ENCODE measurements at regions not wholly inside any gene's neighbourhood (a gene's known extent, or its start where the extent isn't known, plus 50 kb on each side); places are given as distances from the start of the nearest gene placed in this dataset.
A peak's percentile ranks its signal among the peaks of the same experiment; 100 is the strongest.

DNA sequence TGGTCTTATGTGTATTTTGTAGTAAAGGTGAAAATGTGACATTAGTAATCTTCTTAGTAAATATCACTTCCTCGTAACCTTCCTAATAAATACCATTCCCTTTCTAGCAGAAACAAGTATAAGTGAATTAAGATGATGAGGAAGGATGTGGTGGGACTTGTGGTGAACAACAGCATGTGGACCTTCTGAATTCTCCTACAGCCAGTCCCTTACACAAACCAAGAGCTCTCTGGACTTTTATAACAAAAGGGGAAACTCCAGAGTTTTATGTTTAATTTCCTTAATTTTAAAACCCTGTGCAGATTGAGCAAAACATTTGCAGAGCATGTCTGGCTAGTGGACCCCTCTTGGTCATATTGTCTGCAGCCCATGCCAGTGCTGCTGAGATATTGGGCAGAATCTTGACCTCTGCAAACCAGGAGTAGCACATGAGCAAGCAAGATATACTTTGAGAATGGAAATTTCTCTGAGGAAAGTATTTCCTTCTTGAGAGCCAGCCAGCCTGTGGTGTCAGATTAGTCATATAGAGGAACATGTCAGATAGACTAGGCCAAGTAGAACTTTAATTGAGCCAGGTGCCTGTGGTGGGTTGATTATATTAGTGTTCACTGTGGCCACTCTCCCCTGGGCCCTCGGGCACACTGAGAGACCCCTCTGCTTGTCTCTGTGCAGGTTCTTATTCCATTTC is 328.2 kb downstream of the DKK2 start:
- H3K9me3 ChIP-seq (ENCODE audit: low read depth): no peaks in the 10 kb centered on the region
- no peaks in the 10 kb centered on the region for H3K36me3 ChIP-seq
- no peaks in the 10 kb centered on the region for H3K27me3 ChIP-seq
- H3K4me3 ChIP-seq: no peak overlapping the region
- TF ChIP-seq, protein P1, sequence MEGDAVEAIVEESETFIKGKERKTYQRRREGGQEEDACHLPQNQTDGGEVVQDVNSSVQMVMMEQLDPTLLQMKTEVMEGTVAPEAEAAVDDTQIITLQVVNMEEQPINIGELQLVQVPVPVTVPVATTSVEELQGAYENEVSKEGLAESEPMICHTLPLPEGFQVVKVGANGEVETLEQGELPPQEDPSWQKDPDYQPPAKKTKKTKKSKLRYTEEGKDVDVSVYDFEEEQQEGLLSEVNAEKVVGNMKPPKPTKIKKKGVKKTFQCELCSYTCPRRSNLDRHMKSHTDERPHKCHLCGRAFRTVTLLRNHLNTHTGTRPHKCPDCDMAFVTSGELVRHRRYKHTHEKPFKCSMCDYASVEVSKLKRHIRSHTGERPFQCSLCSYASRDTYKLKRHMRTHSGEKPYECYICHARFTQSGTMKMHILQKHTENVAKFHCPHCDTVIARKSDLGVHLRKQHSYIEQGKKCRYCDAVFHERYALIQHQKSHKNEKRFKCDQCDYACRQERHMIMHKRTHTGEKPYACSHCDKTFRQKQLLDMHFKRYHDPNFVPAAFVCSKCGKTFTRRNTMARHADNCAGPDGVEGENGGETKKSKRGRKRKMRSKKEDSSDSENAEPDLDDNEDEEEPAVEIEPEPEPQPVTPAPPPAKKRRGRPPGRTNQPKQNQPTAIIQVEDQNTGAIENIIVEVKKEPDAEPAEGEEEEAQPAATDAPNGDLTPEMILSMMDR (IDR thresholded peaks at IDR 0.05; ENCODE audit: low read depth, low read length): no peak
- no peak overlapping the region for H3K27ac ChIP-seq
- DNase-seq (ENCODE audit: low read depth in 1 of 2, low spot score in 1 of 2): peak in 1 of 2 donors; percentile 36
- no peaks in the 10 kb centered on the region for H3K4me1 ChIP-seq (ENCODE audit: low read depth)

DNA sequence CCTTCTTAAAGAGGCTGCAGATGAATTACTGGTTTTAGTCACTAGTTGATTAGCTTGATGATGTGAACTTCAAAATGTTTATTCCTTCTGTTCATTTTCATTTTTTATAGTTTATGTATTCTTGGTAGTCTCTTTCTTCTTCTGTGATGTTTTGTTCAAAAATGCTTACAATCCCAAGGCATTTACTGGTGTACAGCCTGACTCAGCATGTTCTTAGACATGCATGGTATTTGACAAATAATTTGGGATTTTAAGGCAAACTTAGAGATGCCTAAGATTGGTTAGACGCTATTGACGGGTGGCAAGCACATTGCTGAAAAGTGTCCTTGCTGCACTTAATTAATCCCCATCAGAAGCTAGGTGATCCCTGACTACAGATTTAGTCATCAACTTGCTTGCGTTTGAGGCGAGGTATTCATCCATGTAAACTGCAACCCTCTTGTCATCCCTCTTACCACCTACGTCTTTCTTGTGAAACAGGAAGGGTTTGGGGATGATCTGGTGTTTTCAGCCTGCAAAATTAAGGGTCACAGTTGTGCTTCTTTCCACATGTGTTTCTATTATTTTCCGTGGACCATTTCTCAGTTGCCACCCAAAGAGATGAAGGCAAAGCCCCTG is 331.8 kb downstream of the DKK2 start:
- DNase-seq (ENCODE audit: low read depth in 1 of 2, low spot score in 1 of 2): no peak
- Histone ChIP-seq H3K36me3 (no peaks in the 10 kb centered on the region), H3K9me3 (ENCODE audit: low read depth) (no peaks in the 10 kb centered on the region), H3K27me3 (no peaks in the 10 kb centered on the region), H3K4me1 (ENCODE audit: low read depth) (no peaks in the 10 kb centered on the region), H3K4me3 (no peak overlapping the region), H3K27ac (no peak overlapping the region)
- TF ChIP-seq, protein P1 (IDR thresholded peaks at IDR 0.05; ENCODE audit: low read depth, low read length): no peak

DNA sequence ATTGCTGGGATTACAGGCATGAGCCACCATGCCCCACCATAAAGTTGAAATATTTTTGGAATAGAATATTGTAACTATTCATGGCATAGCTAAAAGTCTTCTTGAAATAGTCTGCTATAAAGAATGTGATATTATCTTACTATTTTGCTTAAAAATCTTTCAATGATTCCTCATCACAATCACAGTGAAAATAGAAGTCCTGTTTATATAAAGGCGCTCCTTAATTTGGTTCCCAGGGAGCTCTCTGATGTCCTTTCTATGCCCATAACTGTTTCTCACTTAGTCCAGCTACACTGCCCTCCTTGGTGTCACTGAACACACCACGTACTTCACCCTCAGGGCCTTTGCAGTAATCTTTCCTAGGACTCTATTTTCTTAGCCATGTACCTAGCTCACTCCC is 331.7 kb upstream of the GIMD1 start:
- no peaks in the 10 kb centered on the region for H3K4me1 ChIP-seq (ENCODE audit: low read depth)
- H3K4me3 ChIP-seq: no peak overlapping the region
- H3K36me3 ChIP-seq: no peaks in the 10 kb centered on the region
- TF ChIP-seq, protein P1 (IDR thresholded peaks at IDR 0.05; ENCODE audit: low read depth, low read length): no peak
- no peak overlapping the region for H3K27ac ChIP-seq
- H3K9me3 ChIP-seq (ENCODE audit: low read depth): no peaks in the 10 kb centered on the region
- H3K27me3 ChIP-seq: no peaks in the 10 kb centered on the region
- no peak for DNase-seq (ENCODE audit: low read depth in 1 of 2, low spot score in 1 of 2)

DNA sequence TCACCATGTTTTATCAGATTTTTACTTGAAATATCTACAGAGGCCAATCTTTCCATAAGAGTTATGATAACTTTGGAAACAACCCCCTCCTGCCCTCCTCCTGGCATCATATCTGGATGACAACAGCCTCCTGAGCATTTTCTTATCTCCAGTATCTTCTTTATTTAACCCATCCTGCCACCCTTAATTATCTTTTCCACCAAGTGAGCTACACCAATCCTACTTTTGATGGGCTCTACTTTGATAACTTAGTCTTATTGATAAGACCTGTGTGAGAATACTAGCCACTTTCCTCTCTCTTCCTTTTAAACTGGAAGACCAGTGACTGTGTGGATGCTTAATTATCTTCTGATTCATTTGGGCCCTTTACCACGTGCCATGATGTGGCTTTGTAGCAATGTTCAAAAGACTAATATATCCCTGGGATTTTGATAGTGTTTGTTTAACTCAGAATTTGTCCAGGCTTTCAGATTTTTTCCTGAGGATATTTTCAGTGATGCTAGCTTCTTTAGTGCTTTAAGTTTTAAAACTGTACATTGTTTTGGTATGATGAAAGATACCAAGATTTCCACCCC is 330.1 kb upstream of the GIMD1 start:
- no peaks in the 10 kb centered on the region for H3K9me3 ChIP-seq (ENCODE audit: low read depth)
- DNase-seq (ENCODE audit: low read depth in 1 of 2, low spot score in 1 of 2): no peak
- H3K27me3 ChIP-seq: no peaks in the 10 kb centered on the region
- H3K4me1 ChIP-seq (ENCODE audit: low read depth): no peaks in the 10 kb centered on the region
- TF ChIP-seq, protein P1 (IDR thresholded peaks at IDR 0.05; ENCODE audit: low read depth, low read length): no peak
- H3K27ac ChIP-seq: no peak overlapping the region
- no peaks in the 10 kb centered on the region for H3K36me3 ChIP-seq
- no peak overlapping the region for H3K4me3 ChIP-seq

DNA sequence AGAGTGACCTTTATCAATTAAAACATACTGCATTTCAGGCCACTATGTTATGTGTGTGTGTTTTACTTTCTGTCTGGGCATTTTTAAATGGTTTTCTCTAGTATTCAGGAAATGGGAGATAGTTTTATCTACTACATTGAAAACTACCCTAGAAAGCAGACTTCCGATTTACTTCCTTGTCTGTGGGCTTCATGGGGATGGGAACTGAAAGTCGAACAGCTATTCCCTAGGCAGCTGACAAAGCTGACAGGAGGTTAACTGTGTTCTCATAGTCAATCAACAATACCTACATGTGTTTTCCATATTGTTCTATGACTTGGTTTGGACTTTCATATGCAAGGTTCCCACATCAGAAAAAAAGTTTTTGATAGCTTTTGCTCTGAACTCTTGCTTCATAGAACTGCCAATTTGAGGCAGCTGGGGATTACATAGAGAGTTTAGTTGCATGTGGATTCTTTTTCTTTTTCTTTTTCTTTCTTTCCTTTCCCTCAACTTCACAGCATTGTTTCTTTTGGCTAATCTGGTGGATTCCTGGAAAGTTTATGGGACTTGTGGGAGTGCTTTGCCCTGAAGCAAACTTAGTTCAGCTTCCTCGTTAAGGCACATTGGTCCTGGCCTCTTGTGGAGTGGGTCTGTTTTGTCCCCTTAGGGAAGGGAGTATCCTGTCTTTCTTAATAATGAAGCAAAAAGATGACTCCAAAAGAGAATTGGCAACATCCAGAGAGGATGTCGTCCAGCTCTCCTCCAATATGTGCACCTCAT is 327.1 kb upstream of the GIMD1 start:
- TF ChIP-seq, protein P1 (IDR thresholded peaks at IDR 0.05; ENCODE audit: low read depth, low read length): no peak
- no peak for DNase-seq (ENCODE audit: low read depth in 1 of 2, low spot score in 1 of 2)

More for the DNA sequence above, 327.1 kb upstream of the GIMD1 start:
- no peak overlapping the region for H3K27ac ChIP-seq
- H3K4me3 ChIP-seq: no peak overlapping the region
- H3K27me3 ChIP-seq: no peaks in the 10 kb centered on the region
- H3K4me1 ChIP-seq (ENCODE audit: low read depth): no peaks in the 10 kb centered on the region
- no peaks in the 10 kb centered on the region for H3K9me3 ChIP-seq (ENCODE audit: low read depth)
- no peaks in the 10 kb centered on the region for H3K36me3 ChIP-seq

All from cardiac muscle cell (in vitro differentiated cells and primary cell).